PC-9 (cell line): ENCODE measurements at regions not wholly inside any gene's neighbourhood (a gene's known extent, or its start where the extent isn't known, plus 50 kb on each side); places are given as distances from the start of the nearest gene placed in this dataset.

Source experiments
- EZH2 ChIP-seq: fragments of 200-600 bp; sonication (generic); IDR thresholded peaks from 2 replicates; pipeline ENCODE4 v1.8.0; 2017; ENCODE audit warnings: antibody characterized with exemption, low read depth
- TF ChIP-seq, protein P1 (sequence below): fragments of 200-600 bp; sonication (generic); conservative IDR thresholded peaks from 2 replicates; pipeline ENCODE4 v1.6.1; 2017; ENCODE audit warnings: mixed run types, antibody characterized with exemption, mild to moderate bottlenecking, moderate library complexity

DNA sequence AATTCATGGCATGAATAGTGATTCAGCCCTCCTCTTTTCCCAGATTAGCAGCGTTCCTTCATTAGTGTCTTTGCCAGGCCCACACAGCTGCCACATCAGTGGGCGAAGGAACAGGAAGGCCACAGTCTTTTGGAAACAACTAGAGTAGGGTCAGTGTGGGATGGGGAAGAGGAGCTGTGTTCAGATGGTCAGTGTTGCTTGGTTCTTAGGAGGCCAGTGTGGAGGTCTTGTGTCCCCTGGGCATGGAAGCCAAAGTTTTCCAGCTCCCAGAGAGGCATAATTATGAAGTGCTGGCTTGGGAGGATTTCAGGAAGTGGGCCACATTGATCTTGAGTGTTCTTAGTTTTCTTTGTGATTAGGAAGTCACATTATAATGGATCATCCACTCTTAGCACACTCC lies 269.6 kb downstream of the PSAT1 start:
- TF ChIP-seq, protein P1, sequence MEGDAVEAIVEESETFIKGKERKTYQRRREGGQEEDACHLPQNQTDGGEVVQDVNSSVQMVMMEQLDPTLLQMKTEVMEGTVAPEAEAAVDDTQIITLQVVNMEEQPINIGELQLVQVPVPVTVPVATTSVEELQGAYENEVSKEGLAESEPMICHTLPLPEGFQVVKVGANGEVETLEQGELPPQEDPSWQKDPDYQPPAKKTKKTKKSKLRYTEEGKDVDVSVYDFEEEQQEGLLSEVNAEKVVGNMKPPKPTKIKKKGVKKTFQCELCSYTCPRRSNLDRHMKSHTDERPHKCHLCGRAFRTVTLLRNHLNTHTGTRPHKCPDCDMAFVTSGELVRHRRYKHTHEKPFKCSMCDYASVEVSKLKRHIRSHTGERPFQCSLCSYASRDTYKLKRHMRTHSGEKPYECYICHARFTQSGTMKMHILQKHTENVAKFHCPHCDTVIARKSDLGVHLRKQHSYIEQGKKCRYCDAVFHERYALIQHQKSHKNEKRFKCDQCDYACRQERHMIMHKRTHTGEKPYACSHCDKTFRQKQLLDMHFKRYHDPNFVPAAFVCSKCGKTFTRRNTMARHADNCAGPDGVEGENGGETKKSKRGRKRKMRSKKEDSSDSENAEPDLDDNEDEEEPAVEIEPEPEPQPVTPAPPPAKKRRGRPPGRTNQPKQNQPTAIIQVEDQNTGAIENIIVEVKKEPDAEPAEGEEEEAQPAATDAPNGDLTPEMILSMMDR = no peak
- TF ChIP-seq EZH2 = no peak
